ENCODE measurements at regions not wholly inside any gene's neighbourhood (a gene's known extent, or its start where the extent isn't known, plus 50 kb on each side); places are given as distances from the start of the nearest gene placed in this dataset.
"Not testable (repeated sequence)": the region's sequence is repeated elsewhere in the genome, so short reads cannot be mapped to it uniquely, and the experiment has no call there.

DNA sequence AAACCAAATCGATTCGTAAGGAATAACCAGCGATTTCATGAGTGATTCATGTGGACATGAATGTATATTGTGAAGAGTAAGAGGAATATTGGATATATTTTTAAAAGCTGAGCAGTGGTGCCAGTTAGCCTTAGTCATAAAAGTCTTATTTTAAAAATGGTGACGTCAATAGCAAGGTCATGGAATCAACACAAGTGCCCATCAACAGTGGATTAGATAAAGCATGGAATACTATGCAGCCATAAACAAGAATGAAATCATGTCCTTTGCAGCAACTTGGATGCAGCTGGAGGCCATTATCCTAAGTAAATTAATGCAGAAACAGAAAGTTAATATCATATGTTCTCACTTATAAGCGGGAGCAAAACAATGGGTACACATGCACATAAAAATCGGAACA, 89.0 kb upstream of the STOX2 start:
- no peak for DNase-seq (ENCODE audit: low spot score)

DNA sequence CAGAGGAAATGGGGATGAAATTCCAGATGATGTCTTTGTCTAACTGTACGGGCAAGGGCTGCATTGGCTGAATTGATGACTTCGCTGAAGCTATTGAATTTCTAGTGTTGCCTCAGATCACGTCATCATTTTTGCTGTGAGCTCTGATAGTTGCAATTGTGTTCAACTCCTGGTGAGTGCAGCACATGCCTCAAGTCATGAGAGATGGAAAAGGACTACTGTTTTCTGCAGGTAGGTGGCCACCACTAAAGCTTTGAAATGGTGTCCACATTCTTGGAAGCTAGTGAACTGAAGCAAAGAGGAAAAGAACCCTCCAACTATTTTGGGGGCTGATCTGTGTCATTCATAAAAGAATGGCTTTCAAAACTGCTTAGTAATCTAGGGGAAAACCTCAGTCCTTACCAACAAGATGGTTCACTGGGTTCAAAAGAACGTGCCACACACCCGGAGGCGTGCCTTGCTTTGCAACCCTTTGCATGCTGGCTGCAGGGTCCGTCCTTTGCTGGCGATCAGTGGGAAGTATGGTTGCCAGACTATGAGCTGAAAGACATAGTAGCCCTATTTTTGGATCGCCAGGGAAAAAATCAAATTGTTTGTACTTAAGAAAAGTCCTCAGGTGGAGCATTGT, 88.1 kb upstream of the STOX2 start:
- no peak for DNase-seq (ENCODE audit: low spot score)

DNA sequence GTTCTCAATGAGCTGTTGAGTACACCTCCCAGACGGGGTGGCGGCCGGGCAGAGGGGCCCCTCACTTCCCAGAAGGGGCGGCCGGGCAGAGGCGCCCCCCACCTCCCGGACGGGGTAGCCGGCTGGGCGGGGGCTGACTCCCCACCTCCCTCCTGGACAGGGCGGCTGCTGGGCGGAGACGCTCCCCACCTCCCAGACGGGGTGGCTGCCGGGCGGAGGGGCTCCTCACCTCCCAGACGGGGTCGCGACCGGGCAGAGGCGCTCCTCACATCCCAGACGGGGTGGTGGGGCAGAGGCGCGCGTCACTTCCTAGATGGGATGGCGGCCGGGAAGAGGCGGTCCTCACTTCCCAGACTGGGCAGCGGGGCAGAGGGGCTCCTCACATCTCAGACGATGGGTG, 86.5 kb upstream of the STOX2 start:
- not testable (repeated sequence) for DNase-seq (ENCODE audit: low spot score)

DNA sequence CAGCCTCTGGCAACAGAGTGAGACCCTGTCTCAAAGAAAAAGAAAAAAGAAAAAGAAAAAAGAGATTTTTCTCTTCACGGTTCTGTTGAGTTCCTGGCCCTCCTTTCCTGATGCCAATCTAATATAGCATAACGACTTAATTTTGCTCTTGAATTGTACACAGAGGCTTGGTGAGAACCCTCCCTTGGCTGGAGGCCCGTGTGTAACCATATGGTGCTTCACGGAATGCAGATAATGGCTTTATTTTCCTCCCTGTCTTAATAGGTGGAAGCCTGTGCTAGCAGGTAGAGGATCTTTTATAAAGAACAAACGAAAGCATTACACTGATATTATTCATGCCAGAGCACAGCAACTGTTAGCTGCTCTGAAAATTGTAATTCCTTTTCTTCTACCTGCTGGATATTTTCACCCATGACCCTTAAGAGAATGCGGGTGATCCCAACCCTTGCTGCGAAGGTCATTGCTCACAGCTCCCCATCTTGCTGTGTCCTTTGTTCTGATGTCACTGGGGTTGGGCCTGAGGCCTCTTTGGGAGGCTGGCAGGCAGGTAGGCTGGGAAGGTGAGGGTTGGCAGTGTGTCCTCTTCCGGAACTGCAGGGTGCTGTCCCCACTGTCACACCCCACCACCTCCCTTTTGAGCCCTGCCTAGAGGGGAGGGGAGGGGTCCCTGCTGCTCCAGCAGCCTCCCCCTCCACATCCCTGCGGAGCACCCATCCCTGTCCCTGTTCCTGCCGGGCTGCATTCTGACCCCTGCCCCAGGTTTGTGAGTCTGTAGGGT, 83.8 kb upstream of the STOX2 start:
- DNase-seq (ENCODE audit: low spot score): no peak

DNA sequence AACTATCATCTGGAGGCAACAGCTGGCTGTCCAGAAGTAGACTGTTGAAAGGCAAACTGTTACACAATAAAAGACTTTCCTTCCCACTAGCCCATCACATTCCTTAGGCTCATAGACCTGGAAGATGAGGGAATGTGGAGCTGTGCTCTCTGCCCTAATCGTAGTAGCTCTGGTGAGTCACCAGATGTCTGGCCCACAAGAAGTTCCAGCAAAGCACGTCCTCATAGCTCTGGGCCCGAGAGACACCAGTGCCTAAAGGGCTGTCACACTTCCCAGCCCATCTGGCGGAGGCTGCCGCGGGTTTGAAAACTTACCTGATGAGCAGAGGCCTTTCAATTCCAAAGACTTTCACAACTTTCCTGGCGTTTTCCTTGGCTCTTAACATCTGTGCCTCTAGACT, 81.7 kb upstream of the STOX2 start:
- no peak for DNase-seq (ENCODE audit: low spot score)

DNA sequence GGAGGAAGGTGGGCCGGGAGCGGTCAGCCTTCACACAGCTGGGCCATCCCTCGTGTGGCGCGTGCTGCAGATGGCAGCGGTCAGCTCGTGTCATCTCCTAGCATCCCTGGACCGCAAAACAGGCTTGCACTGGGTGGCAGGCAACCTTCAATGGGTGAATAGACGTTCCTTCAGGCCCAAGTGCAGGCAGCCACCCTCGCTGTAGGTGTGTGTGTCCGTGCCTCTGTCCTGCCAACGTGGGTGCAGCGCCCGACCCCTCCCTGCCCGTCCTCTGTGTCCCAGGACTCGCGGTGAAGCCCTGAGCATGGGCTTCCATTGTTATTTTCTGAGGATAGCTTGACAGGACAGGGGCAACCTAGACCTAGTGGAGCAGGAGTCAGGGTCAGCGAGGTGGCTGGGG, 79.8 kb upstream of the STOX2 start:
- DNase-seq (ENCODE audit: low spot score): no peak

DNA sequence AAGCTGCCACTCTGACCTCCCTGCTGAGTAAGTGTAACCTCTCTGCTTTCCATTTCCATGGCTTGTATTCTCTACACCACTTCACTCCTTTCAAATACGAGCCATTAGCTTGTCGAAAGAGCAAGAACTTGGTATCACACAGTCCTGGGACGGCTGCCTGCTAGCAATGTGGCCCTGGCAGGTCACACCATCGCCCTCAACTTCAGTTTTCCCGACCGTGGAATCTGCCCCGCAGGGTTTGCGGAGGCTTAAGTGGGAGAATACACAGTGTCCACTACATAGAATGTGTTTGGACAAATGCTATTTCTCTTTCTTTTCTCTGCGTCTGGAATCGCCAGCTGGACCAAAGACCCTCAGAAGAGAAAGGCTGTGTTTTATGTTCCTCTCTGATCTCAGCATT, 78.6 kb upstream of the STOX2 start:
- no peak for DNase-seq (ENCODE audit: low spot score)

DNA sequence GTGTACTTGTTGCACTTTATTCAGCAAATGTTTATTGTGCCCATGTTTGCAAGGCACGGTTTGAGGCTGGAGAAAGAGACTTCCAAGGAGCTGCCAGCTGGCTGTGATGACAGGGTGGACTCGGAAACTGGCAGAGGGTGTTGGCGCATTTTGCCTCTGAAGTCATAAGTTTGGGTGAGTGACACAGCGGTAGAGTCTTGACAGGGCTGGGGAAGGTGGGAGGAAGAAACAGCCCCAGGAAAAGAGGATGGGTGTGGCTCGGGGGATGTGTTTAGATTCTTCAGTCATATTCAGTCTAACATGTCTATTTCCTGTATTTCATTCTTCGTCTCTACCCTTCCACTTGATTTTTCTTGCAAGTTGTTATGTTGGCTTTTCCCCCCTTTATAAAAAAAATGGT, 77.0 kb upstream of the STOX2 start:
- no peak for DNase-seq (ENCODE audit: low spot score)

DNA sequence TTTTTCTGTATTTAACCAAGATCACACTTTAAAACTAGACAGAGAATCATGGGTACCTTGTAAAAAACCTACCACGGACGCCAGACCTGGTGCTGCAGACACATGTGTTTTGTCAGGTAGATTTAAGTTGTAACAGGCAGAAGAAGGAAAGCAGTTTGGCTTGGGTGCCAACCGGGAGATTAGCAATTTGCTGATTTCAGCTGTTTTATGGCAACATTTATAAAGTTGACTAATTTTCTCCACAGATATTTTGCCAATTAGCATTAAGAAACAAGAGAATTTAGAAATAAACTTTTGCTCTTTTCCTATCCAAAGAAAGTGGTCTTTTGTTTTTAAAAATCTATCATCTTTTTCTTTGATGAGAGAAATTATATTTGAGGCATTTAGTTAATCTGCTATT, 76.3 kb upstream of the STOX2 start:
- no peak for DNase-seq (ENCODE audit: low spot score)

DNA sequence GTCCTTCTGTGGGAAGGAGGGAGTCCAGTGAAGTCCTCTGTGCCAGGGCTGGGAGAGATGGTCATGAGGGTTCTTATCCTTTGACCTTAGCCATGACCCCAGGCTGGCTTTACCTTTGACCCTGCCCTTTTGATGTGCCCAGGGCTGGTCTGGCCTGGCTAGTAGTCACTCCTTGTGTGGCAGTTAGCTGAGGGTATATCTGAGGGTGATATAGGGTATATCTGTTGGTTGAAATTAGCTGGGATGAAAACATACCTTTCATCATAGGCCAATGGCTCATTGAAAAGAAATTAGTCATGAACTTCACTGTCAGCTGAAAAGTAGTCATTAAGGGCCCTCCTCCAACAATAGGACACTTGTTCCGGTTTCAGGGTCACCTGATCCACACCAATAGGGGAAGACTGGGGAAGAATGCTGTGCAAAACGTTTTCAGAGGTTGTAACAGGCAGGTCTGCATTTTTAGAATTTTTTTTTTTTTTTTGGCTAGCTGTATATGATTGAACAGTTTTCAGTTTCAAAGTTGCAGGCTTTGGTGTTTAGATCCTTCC, 74.6 kb upstream of the STOX2 start:
- DNase-seq (ENCODE audit: low spot score): peak; percentile 96

DNA sequence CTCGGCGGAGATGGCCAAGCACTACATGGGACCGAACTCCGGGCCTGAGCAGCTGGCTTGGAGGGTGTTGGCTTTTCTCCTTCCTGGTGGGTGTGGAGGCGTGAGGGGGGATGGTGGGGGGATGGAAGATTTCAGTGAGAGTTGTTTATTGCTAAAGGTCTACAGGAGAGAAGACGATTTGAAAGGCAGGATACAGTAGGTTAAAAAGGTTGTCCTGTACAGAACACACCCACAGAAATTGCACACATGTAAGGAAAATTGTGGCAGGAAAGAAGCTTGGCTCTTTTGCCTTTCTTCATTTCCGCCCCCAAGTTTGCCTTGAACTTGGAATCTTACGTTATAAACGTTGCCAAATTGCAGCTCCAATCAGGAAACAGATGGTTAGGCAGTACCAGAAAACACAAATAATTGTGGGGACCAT, 74.1 kb upstream of the STOX2 start:
- DNase-seq (ENCODE audit: low spot score): peak; percentile 70

DNA sequence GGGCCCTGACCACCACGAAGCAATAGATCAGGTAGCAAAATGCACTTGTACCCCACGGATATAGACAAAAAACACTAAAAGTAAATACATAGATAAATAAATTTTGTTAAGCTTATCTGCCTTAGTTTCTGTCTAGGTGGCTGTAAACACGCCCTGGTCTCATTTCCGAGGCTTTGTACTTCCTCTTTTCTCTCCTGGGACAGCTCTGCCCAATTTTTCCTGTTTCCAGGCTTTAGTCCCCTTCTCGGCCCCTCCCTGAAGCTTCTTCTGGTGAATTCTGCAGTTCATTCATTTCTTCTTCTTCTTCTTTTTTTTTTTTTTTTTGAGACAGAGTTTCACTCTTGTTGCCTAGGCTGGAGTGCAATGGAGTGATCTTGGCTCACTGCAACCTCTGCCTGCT, 73.4 kb upstream of the STOX2 start:
- DNase-seq (ENCODE audit: low spot score): no peak

DNA sequence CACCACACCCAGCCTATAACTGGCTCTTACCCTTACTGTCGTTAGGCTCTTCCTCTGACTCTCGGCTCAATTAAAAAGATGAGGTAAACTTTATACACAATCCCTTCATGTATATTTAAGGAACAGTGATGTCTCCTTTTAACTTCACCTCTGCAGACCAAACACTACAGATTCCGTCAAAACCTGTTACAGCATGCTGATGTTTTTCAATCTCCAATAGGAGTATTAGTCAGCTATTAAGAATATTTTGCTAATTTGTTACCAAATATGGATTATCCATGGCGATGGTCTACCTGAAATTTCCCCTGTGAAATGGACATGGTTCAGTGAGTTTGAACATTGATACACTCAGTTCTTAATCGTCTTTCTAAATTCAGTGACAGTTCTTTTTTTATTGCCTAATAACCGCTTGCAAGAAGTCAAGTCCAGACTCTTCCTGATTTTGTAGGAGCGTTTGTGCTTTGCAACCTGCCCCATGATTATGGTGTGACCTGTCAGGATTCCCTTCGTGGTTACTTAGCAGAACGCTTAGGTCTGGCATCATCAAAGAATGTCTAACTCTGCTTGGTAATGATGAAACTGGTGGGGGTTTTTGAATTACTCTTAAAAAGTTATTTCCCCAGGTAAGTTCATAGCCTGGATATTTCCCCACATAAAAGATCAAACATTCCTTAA, 72.2 kb upstream of the STOX2 start:
- no peak for DNase-seq (ENCODE audit: low spot score)

DNA sequence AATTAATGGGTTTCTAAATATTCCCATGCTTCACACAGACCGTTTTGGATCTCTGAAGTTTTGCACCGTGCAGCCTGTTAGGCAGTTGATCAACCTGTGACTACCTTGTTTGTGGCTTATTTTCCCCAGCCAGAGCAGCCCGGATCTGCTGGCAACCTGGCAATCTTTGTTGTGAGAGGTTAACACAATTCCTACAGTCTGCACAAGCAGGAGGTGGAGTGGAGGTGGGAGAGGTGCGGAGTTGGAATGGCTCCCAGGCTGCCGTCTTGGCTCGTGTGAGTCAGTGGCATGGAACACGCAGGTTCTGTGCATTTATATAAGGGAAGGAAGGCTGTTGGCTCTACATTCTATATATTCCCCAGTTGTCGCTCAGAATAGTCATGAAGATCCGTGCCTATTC, 70.9 kb upstream of the STOX2 start:
- no peak for DNase-seq (ENCODE audit: low spot score)

DNA sequence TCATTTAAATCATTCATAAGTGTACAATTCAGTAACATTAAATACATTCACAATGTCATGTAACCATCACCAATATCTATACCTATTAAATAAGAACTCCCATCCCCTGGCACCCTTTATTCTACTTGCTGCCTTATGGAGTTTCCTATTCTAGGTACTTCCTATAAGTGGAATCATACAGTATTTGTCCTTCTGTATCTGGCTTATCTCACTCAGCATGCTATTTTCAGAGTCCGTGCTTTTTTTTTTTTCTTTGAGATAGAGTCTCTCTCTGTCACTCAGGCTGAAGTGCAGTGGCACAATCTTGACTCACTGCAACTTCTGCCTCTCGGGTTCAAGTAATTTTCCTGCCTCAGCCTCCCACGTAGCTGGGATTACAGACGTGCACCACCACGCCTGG, 67.9 kb upstream of the STOX2 start:
- DNase-seq (ENCODE audit: low spot score): no peak

DNA sequence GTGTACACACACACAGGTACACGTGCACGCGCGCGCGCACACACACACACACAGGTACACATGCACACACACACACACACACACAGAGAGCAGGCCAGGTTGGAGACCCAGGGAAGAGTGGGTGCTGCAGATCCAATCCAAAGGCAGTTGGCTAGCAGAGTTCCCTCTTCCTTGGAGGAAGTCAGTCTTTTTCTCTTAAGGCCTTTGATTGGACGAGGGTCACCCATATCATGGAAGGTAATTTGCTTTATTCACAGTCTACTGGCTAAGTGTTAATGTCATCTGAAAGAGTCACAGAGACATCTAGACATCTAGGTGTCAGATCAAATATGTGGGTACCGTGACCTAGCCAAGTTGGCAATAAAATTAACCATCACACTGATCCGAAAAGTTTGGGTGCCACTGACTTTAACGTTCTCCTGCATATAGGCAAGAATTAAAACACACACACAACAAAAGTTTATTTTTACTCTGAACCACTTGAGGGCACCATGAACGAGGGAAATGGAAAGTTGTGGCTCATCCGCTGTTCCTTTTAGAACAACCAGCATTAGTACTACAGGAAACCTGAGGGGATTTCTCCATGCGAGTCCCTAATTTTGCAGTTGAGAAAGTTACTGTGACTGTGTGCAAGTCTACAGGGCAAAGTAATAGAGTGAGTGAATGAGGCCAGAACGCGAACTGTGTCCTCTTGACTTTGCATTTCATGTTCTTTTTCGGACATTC, 66.0 kb upstream of the STOX2 start:
- DNase-seq (ENCODE audit: low spot score): no peak

DNA sequence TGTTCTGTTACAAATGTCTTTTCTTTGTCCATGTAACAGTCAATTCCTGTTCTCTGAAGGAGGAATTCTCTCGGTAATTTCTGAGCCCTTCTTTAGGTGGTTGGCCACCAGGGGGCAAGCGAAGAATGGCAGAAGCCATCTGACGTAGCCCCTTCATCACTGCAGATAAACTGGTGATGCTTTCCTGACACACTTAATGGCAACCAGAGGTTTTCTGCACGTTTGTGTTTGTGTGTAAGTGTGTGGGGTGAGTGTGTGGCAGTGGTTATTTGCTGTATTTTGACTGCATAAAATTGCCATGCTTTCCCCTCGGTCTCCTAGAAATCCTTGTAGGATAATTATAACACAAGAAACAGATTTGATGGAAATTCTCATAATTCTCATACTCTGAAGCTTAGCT, 64.8 kb upstream of the STOX2 start:
- DNase-seq (ENCODE audit: low spot score): peak; percentile 80

DNA sequence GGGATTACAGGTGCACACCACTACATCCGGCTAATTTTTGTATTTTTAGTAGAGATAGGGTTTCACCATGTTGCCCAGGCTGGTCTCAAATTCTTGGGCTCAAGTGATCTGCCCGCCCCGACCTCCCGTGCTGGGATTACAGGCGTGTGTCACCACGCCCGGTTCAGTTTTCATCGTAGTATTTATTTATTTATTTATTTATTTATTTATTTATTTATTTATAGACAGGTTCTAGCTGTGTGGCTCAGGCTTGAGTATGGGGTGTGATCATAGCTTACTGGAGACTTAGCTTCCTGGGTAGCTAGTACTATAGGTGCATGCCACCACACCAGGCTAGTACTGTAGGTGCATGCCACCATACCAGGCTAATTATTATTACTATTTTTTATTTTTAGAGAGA, 64.1 kb upstream of the STOX2 start:
- no peak for DNase-seq (ENCODE audit: low spot score)

DNA sequence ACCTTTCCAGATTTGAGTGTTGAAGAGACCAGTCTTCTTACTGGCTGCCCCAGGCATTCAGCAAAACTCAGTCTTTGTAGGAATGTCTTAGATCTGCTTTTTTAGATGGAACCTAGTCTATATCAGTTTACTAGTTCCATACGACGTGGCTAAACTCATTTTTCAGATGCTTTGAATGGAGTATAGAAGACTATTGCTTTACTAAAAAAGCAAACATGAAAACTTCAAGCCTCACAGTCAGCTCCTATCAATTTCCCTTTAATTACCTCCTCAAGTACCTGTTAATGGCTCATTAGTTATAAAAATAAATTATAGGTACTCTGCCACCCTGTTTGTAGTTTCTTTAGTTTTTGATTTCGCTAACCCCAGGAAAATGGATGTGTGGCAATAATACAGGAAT, 63.0 kb upstream of the STOX2 start:
- DNase-seq (ENCODE audit: low spot score): no peak

DNA sequence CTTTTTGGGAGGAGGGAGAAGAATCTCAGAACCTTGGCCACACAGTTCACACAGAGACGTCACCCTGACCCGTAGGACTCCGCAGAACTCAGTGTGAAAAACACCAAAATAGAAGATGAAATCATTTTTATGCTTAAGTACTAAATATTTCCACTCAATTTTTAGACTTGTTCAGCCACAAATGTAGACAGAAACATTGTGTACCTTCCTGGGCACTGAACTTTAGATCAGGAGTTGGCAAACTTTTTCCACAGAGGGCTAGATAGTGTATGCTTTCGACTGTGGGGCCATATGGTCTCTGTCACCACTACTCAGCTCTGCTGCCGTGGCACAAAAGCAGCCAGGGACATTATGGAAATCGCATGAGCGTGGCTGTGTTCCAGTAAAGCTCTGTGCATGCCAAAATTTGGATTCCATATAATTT, 61.8 kb upstream of the STOX2 start:
- no peak for DNase-seq (ENCODE audit: low spot score)

DNA sequence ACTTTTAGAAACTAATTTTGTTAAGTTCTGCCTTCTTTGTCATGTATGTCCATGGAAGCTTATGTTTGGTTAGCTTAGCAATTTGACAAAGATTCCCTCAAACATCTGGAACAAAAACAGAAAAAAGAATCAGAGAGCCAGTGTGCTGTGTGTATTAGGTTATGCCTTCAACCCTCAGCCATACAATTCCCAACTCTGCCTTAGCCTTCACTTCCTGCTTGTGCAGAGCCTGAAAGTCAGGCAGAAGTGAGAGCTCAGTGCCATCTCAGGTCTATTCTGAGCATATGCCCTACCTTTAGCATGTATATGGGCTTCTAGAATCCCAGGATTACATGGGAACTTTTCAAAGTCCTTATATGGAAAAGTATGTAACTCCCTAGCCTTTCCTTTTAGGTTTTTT, 58.2 kb upstream of the STOX2 start:
- no peak for DNase-seq (ENCODE audit: low spot score)

DNA sequence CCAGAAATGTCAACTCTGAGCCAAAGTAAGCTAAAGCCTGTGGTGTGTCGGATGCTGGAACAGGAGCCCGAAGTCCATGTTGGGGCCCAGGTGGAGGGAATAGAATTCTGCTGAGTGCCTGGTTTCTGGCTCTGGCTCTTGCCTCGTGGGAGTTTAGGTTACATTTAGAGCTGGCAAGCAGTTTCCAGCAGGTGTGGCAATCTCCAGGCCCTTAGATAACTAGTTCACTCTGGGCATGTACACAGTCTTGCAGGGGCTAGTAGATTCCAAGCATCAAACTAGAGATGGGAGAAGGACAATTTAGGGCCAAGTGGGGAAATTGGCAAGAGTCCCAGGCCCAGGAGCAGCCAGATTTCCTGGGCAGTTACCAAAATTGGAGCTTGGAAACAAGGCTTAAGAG, 56.3 kb upstream of the STOX2 start:
- no peak for DNase-seq (ENCODE audit: low spot score)

Measured in COLO829 (cell line).